Adrenal gland (tissue), 5 donors: ENCODE measurements at regions not wholly inside any gene's neighbourhood (a gene's known extent, or its start where the extent isn't known, plus 50 kb on each side); places are given as distances from the start of the nearest gene placed in this dataset.

Experiments
- POLR2A ChIP-seq, 2 donors: fragments of 450-650 bp; IDR thresholded peaks; one replicate each; pipeline ENCODE4 v1.6.1; 2017; ENCODE audit warnings: antibody characterized with exemption in 2 of 2, mild to moderate bottlenecking in 2 of 2, moderate library complexity in 1 of 2
- TF ChIP-seq, protein P1 (sequence below), 6 experiments: fragments of 450-650 bp in 4 of 6; fragments of 200-600 bp in 2 of 6; sonication (generic) in 1 of 6; IDR thresholded peaks; 1 replicate in 5 of 6; 2 replicates in 1 of 6; pipeline versions ENCODE4 v1.5.1 to v1.8.0; 2016 to 2021; ENCODE audit warnings: antibody characterized with exemption in 6 of 6, mild to moderate bottlenecking in 2 of 6, moderate library complexity in 1 of 6
- donor health status: DM: no; HTN: no; CAD: no.

GRCh38 chr11:112593440-112593839, 332.8 kb upstream of the PLET1 start:
- TF ChIP-seq, protein P1, sequence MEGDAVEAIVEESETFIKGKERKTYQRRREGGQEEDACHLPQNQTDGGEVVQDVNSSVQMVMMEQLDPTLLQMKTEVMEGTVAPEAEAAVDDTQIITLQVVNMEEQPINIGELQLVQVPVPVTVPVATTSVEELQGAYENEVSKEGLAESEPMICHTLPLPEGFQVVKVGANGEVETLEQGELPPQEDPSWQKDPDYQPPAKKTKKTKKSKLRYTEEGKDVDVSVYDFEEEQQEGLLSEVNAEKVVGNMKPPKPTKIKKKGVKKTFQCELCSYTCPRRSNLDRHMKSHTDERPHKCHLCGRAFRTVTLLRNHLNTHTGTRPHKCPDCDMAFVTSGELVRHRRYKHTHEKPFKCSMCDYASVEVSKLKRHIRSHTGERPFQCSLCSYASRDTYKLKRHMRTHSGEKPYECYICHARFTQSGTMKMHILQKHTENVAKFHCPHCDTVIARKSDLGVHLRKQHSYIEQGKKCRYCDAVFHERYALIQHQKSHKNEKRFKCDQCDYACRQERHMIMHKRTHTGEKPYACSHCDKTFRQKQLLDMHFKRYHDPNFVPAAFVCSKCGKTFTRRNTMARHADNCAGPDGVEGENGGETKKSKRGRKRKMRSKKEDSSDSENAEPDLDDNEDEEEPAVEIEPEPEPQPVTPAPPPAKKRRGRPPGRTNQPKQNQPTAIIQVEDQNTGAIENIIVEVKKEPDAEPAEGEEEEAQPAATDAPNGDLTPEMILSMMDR (IDR thresholded peaks at IDR 0.05) = no peak
- TF ChIP-seq POLR2A (IDR thresholded peaks at IDR 0.05) = no peak
